Medulla oblongata (tissue), 1 donor: ENCODE measurements at regions not wholly inside any gene's neighbourhood (a gene's known extent, or its start where the extent isn't known, plus 50 kb on each side); places are given as distances from the start of the nearest gene placed in this dataset.
"Not testable (repeated sequence)": the region's sequence is repeated elsewhere in the genome, so short reads cannot be mapped to it uniquely, and the experiment has no call there.

Source experiments
- DNase-seq: peaks from one replicate; pipeline ENCODE4 v3.0.0-alpha.2; 2015; ENCODE audit errors: extremely low spot score

GRCh38 chr1:67482733-67483482, 52.7 kb upstream of the SERBP1 start:
- no peak for DNase-seq

- no peak for DNase-seq
These were observed 54.3 kb upstream of the SERBP1 start for GRCh38 chr1:67484492-67484891.

- DNase-seq = no peak
These were observed 55.0 kb upstream of the SERBP1 start for GRCh38 chr1:67485046-67485811.

GRCh38 chr1:67489643-67490042, 59.4 kb upstream of the SERBP1 start:
- DNase-seq = no peak

- no peak for DNase-seq
These were observed 61.1 kb upstream of the SERBP1 start for GRCh38 chr1:67491280-67491679.

GRCh38 chr1:67493148-67493547, 62.9 kb upstream of the SERBP1 start:
- DNase-seq = no peak

- no peak for DNase-seq
These were observed 65.1 kb upstream of the SERBP1 start for GRCh38 chr1:67495327-67495726.

- no peak for DNase-seq
These were observed 66.1 kb upstream of the SERBP1 start for GRCh38 chr1:67496329-67496728.

- peak; percentile 93 for DNase-seq
These were observed 70.3 kb upstream of the SERBP1 start for GRCh38 chr1:67500413-67500959.

GRCh38 chr1:67503974-67504373, 73.8 kb upstream of the SERBP1 start:
- no peak for DNase-seq

GRCh38 chr1:67513392-67514294, 83.4 kb upstream of the SERBP1 start:
- DNase-seq = not testable (repeated sequence)

GRCh38 chr1:67514300-67514699, 84.1 kb upstream of the SERBP1 start:
- no peak for DNase-seq

GRCh38 chr1:67514786-67515185, 84.6 kb upstream of the SERBP1 start:
- no peak for DNase-seq

- DNase-seq = no peak
These were observed 85.3 kb upstream of the SERBP1 start for GRCh38 chr1:67515324-67516080.

- no peak for DNase-seq
These were observed 86.8 kb upstream of the SERBP1 start for GRCh38 chr1:67517046-67517445.

- DNase-seq = no peak
These were observed 91.8 kb upstream of the SERBP1 start for GRCh38 chr1:67522001-67522441.

- no peak for DNase-seq
These were observed 92.6 kb upstream of the SERBP1 start for GRCh38 chr1:67522793-67523192.

- no peak for DNase-seq
These were observed 94.2 kb upstream of the SERBP1 start for GRCh38 chr1:67524143-67525052.

GRCh38 chr1:67525053-67525760, 95.0 kb upstream of the SERBP1 start:
- DNase-seq = no peak
